K562 (cell line): ENCODE measurements at regions not wholly inside any gene's neighbourhood (a gene's known extent, or its start where the extent isn't known, plus 50 kb on each side); places are given as distances from the start of the nearest gene placed in this dataset.

Source experiments
- CAMTA2 ChIP-seq: fragments of 250-450 bp; sonication (Bioruptor Pico); conservative IDR thresholded peaks from 2 replicates; pipeline ENCODE4 v1.5.1; 2022
- EP300 ChIP-seq: IDR thresholded peaks from 2 replicates; pipeline ENCODE4 v1.6.1; 2012; ENCODE audit warnings: low read length, improper control_type of control experiment
- GABPA ChIP-seq: fragments of 200-800 bp; sonication (Bioruptor generic); conservative IDR thresholded peaks from 2 replicates; pipeline ENCODE4 v1.6.1; 2016; ENCODE audit warnings: low read depth, missing genetic modification characterization, missing compliant biosample characterization
- SNRNP70 ChIP-seq: fragments of 200-400 bp; formaldehyde crosslinking; optimal IDR thresholded peaks from 2 replicates; pipeline ENCODE3; 2017; ENCODE audit warnings: low read depth, low read length
- SPI1 ChIP-seq: IDR thresholded peaks from 2 replicates; pipeline ENCODE4 v1.6.1; 2011; ENCODE audit warnings: low read depth, low read length, control low read depth, borderline replicate concordance
- ZNF224 ChIP-seq: sonication (generic); formaldehyde crosslinking; IDR thresholded peaks from 2 replicates; pipeline ENCODE4 v1.8.0; 2022; ENCODE audit warnings: mild to moderate bottlenecking, missing genetic modification reagents
- ZNF263 ChIP-seq: sonication (generic); formaldehyde crosslinking; IDR thresholded peaks from 2 replicates; pipeline ENCODE4 v1.8.0; 2022; ENCODE audit warnings: mild to moderate bottlenecking, missing genetic modification reagents, borderline replicate concordance
- TF ChIP-seq, protein P1 (sequence below), 3 experiments: IDR thresholded peaks in 2 of 3; conservative IDR thresholded peaks in 1 of 3; 2 replicates each; pipeline ENCODE4 v1.5.1; 2011 to 2012; ENCODE audit warnings: low read length in 3 of 3, mild to moderate bottlenecking in 3 of 3, control low read depth in 2 of 3, improper control_type of control experiment in 1 of 3, inconsistent platforms in 1 of 3, low read depth in 1 of 3, mixed read lengths in 1 of 3, moderate library complexity in 1 of 3; ENCODE audit not compliant: insufficient read depth in 2 of 3

DNA sequence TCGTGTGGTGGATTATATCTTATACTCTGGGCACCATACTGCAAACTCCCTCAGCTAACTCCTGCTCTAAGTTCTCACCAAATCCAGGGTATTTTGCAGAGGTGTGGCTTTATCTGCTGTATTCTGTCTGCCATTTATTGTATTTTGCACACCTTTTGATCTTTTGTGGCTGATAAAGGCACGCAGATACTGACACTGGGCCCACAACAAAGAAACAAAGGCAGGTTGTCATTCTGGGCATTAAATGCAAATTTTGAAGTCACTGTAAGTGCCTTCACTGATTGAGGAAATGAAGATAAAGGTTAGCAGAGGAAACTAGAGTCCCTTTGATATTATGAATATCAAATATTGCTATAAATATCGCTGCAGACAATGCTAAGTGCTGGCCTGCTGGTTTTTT, 265.8 kb upstream of the MEIS1 start:
- no peak for TF ChIP-seq ZNF263 (CRISPR knock-in tag)
- no peak for TF ChIP-seq SPI1
- TF ChIP-seq ZNF224 = no peak
- no peak for TF ChIP-seq GABPA (tag)
- no peak for TF ChIP-seq CAMTA2 (CRISPR knock-in tag)
- TF ChIP-seq, protein P1, sequence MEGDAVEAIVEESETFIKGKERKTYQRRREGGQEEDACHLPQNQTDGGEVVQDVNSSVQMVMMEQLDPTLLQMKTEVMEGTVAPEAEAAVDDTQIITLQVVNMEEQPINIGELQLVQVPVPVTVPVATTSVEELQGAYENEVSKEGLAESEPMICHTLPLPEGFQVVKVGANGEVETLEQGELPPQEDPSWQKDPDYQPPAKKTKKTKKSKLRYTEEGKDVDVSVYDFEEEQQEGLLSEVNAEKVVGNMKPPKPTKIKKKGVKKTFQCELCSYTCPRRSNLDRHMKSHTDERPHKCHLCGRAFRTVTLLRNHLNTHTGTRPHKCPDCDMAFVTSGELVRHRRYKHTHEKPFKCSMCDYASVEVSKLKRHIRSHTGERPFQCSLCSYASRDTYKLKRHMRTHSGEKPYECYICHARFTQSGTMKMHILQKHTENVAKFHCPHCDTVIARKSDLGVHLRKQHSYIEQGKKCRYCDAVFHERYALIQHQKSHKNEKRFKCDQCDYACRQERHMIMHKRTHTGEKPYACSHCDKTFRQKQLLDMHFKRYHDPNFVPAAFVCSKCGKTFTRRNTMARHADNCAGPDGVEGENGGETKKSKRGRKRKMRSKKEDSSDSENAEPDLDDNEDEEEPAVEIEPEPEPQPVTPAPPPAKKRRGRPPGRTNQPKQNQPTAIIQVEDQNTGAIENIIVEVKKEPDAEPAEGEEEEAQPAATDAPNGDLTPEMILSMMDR (IDR thresholded peaks at IDR 0.05 in 2 of 3, conservative IDR thresholded peaks at IDR 0.05 in 1 of 3; ENCODE audit: insufficient read depth in 2 of 3, low read depth in 1 of 3, low read length in 3 of 3) = no peak
- TF ChIP-seq SNRNP70 = no peak
- TF ChIP-seq EP300 = no peak
